Breast epithelium (tissue), 4 donors: ENCODE measurements at regions not wholly inside any gene's neighbourhood (a gene's known extent, or its start where the extent isn't known, plus 50 kb on each side); places are given as distances from the start of the nearest gene placed in this dataset.

ENCODE experiments used
- DNase-seq, 2 donors: peaks; one replicate each; pipeline ENCODE4 v3.0.0-alpha.2; 2019; ENCODE audit warnings: low spot score in 2 of 2
- H3K27ac ChIP-seq, 2 donors: fragments of 200-600 bp; sonication (generic) in 1 of 2; one replicate each; pipeline ENCODE4 v1.5.1; 2016 to 2019; ENCODE audit warnings: mild to moderate bottlenecking in 1 of 2
- H3K27me3 ChIP-seq, 2 donors: fragments of 200-600 bp; sonication (generic) in 1 of 2; one replicate each; pipeline versions ENCODE4 v1.5.1 to v1.6.0; 2017 to 2019; ENCODE audit warnings: control low read depth in 1 of 2, mild to moderate bottlenecking in 1 of 2
- H3K36me3 ChIP-seq: fragments of 200-600 bp; one replicate; pipeline ENCODE4 v1.5.1; 2019
- H3K4me1 ChIP-seq, 2 donors: fragments of 200-600 bp; sonication (generic); one replicate each; pipeline ENCODE4 v1.5.1; 2016 to 2019; ENCODE audit warnings: control low read depth in 1 of 2
- H3K4me3 ChIP-seq, 3 donors: fragments of 200-600 bp; sonication (generic); 1 replicate in 2 of 3; 2 replicates in 1 of 3; pipeline ENCODE4 v1.5.1; 2016 to 2019; ENCODE audit warnings: mild to moderate bottlenecking in 3 of 3, moderate library complexity in 2 of 3
- H3K9me3 ChIP-seq, 2 donors: fragments of 200-600 bp; sonication (generic) in 1 of 2; one replicate each; pipeline ENCODE4 v1.5.1; 2016 to 2019; ENCODE audit warnings: control low read depth in 1 of 2
- CTCF ChIP-seq, 3 donors: fragments of 450-650 bp; IDR thresholded peaks; one replicate each; pipeline ENCODE4 v1.5.1; 2016 to 2017; ENCODE audit warnings: antibody characterized with exemption in 3 of 3, mild to moderate bottlenecking in 3 of 3, moderate library complexity in 3 of 3
- POLR2A ChIP-seq: fragments of 450-650 bp; IDR thresholded peaks from one replicate; pipeline ENCODE4 v1.6.1; 2016; ENCODE audit warnings: antibody characterized with exemption, mild to moderate bottlenecking, moderate library complexity
- POLR2AphosphoS5 ChIP-seq, 3 donors: sonication (generic); formaldehyde crosslinking; IDR thresholded peaks; one replicate each; pipeline ENCODE4 v1.6.1; 2017; ENCODE audit warnings: antibody characterized with exemption in 3 of 3
- intact Hi-C: fragments of 100-400 bp; cut with DNase I; formaldehyde crosslinking; loops from one replicate; pipeline ENCODE4 v1.15.1; 2023; ENCODE audit warnings: low total_unique reads

DNA sequence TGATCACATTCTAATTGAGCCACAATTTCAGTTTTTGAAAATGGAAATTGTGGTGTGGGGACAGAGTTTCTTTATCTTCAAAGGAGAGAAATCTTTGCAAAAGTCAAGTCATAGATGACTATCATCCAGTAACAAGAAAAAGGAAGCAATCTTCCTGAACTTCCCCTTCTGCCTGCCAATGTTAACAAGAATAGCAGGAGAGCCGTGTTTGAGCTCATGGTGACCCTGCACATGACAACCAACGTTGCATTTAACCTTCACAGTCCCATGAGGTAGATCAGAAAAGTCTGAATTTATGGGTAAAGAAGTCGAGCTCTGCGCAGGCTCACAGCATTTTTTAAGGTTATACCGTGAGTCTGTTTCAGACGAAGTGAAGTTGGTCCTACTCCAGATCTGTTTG lies 454.9 kb downstream of the LPIN1 start:
- no peaks in the 10 kb centered on the region for H3K27me3 ChIP-seq
- TF ChIP-seq POLR2A (no peak), CTCF (IDR thresholded peaks at IDR 0.05) (no peak), POLR2AphosphoS5 (IDR thresholded peaks at IDR 0.05) (no peak)
- no peak overlapping the region for H3K4me3 ChIP-seq
- intact Hi-C loops, result no loop called here
- no peak for DNase-seq
- H3K4me1 ChIP-seq, result no peaks in the 10 kb centered on the region
- H3K9me3 ChIP-seq, result no peaks in the 10 kb centered on the region
- no peaks in the 10 kb centered on the region for H3K36me3 ChIP-seq
- H3K27ac ChIP-seq, result no peak overlapping the region

GRCh38 chr2:12202313-12203075 lies 456.1 kb downstream of the LPIN1 start:
- TF ChIP-seq CTCF (IDR thresholded peaks at IDR 0.05) (no peak), POLR2A (no peak), POLR2AphosphoS5 (IDR thresholded peaks at IDR 0.05) (no peak)
- Histone ChIP-seq H3K36me3 (no peaks in the 10 kb centered on the region), H3K4me1 (no peaks in the 10 kb centered on the region), H3K27ac (peak overlapping the region in 1 of 2 donors; percentile 43), H3K9me3 (no peaks in the 10 kb centered on the region), H3K27me3 (no peaks in the 10 kb centered on the region), H3K4me3 (peak overlapping the region in 1 of 3 donors; percentile 22)
- intact Hi-C loops, result no loop called here
- peak in 1 of 2 donors; percentile 30 for DNase-seq

GRCh38 chr2:12203528-12203927 lies 457.1 kb downstream of the LPIN1 start:
- no peak overlapping the region for H3K27ac ChIP-seq

GRCh38 chr2:12205086-12205485 lies 458.7 kb downstream of the LPIN1 start:
- TF ChIP-seq CTCF (IDR thresholded peaks at IDR 0.05) (no peak), POLR2AphosphoS5 (IDR thresholded peaks at IDR 0.05) (no peak), POLR2A (no peak)
- no peak for DNase-seq

More at GRCh38 chr2:12203528-12203927, 457.1 kb downstream of the LPIN1 start:
- Histone ChIP-seq H3K4me1 (no peaks in the 10 kb centered on the region), H3K9me3 (no peaks in the 10 kb centered on the region), H3K27me3 (no peaks in the 10 kb centered on the region), H3K36me3 (no peaks in the 10 kb centered on the region), H3K4me3 (no peak overlapping the region)
- intact Hi-C loops, result no loop called here
- TF ChIP-seq POLR2AphosphoS5 (IDR thresholded peaks at IDR 0.05) (no peak), CTCF (IDR thresholded peaks at IDR 0.05) (no peak), POLR2A (no peak)
- DNase-seq, result no peak

DNA sequence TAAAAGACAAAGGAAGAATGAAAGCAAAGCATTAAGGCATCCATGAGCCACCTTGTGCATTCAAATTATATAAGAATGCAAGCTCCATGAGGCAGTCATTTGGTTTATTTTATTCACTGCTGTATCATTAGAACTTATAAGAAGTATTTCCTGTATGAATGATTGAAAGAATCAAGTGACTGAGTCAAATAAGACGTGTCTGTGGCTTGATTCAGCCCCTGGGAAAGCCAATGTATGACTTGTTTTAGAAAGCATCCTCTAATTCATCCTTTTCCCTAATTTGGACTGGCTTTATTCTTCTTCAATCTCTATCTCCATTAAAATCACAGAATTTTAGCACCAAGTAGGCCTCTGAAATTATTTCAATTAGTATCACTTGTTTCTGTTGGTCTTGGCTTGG lies 461.1 kb downstream of the LPIN1 start:
- TF ChIP-seq POLR2A (no peak), CTCF (IDR thresholded peaks at IDR 0.05) (no peak)
- H3K4me1 ChIP-seq, result no peaks in the 10 kb centered on the region

More at GRCh38 chr2:12205086-12205485, 458.7 kb downstream of the LPIN1 start:
- Histone ChIP-seq H3K27ac (no peak overlapping the region), H3K36me3 (no peaks in the 10 kb centered on the region), H3K4me3 (no peak overlapping the region), H3K9me3 (no peaks in the 10 kb centered on the region), H3K27me3 (no peaks in the 10 kb centered on the region), H3K4me1 (no peaks in the 10 kb centered on the region)
- intact Hi-C loops, result no loop called here

More for the DNA sequence above, 461.1 kb downstream of the LPIN1 start:
- no peaks in the 10 kb centered on the region for H3K9me3 ChIP-seq
- no peak for DNase-seq
- H3K27ac ChIP-seq, result no peak overlapping the region
- no peaks in the 10 kb centered on the region for H3K27me3 ChIP-seq
- no peak overlapping the region for H3K4me3 ChIP-seq
- intact Hi-C loops, result no loop called here
- H3K36me3 ChIP-seq, result no peaks in the 10 kb centered on the region
